GM12892 (cell line): ENCODE measurements at regions not wholly inside any gene's neighbourhood (a gene's known extent, or its start where the extent isn't known, plus 50 kb on each side); places are given as distances from the start of the nearest gene placed in this dataset.

Experiments
- DNase-seq: peaks from one replicate; pipeline ENCODE4 v3.0.0; 2011; ENCODE audit not compliant: insufficient read length
- FAIRE-seq: peaks from 2 replicates; lab custom pipeline; 2011; peaks lifted over from hg19 to GRCh38; lab: Jason Lieb, UNC
- POLR2A ChIP-seq: IDR thresholded peaks from 2 replicates; pipeline ENCODE4 v1.6.1; 2011; ENCODE audit warnings: low read depth, low read length, control low read depth
- POLR2AphosphoS5 ChIP-seq: IDR thresholded peaks from 2 replicates; pipeline ENCODE4 v1.6.1; 2011; ENCODE audit warnings: low read depth, low read length, control low read depth
- TAF1 ChIP-seq: IDR thresholded peaks from 2 replicates; pipeline ENCODE4 v1.6.1; 2011; ENCODE audit warnings: low read depth, mild to moderate bottlenecking, control low read depth, low read length, borderline replicate concordance

- TF ChIP-seq TAF1, result no peak
- TF ChIP-seq POLR2AphosphoS5, result no peak
- no peak for TF ChIP-seq POLR2A
- DNase-seq, result no peak
- FAIRE-seq, result no peak
Observed at GRCh38 chr2:236849940-236850339, 235.7 kb upstream of the COPS8 start.

- no peak for FAIRE-seq
- DNase-seq, result no peak
Observed at GRCh38 chr2:236851187-236851586, 234.5 kb upstream of the COPS8 start.

DNA sequence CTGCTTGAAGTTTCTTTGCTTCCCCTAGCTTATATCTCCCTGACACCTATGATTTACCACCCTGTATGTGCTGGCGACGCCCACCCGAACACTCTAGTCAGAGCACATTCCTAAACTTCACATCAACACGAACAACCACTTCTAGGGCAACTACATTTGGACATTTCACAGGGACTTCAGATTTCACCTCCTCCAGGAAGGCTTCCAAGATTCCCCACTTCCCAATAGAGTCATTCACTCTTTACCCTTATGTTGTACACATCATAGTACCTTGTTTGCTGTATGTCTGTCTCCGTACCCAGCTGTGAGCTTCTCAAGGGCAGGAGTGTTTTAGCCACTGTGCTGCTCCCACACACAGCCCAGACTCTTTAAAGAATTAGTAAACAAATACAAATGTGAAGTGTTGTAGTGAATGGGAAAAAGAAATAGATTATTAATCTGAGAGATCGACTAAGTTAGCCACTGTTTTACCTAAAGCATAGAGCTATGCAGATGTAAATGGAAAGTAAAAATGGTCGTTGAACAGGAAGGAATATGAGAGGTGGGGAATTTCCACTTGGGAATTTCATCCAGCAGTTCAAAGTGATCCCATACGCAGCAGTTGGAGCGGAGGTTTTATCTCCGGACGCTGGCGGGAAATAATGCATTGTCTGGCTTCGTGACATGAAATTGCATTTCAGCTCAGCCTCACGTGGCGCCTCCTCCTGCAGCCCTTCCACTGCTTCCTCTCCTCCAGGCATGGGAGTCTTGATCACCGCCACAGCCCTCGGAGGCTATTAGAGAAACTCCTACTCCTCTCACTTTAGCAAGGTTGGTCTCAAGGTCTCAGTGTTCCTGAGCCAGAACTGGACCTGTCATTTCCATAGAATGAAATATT lies 233.4 kb upstream of the COPS8 start:
- no peak for DNase-seq
- FAIRE-seq, result no peak
- no peak for TF ChIP-seq TAF1
- no peak for TF ChIP-seq POLR2AphosphoS5
- no peak for TF ChIP-seq POLR2A

More at GRCh38 chr2:236851187-236851586, 234.5 kb upstream of the COPS8 start:
- TF ChIP-seq POLR2A (no peak), TAF1 (no peak), POLR2AphosphoS5 (no peak)

GRCh38 chr2:236852977-236853374 lies 232.7 kb upstream of the COPS8 start:
- TF ChIP-seq POLR2AphosphoS5, result no peak
- no peak for TF ChIP-seq POLR2A
- TF ChIP-seq TAF1, result no peak
- FAIRE-seq, result no peak
- DNase-seq, result no peak

GRCh38 chr2:236853585-236854051 lies 232.1 kb upstream of the COPS8 start:
- FAIRE-seq, result no peak

DNA sequence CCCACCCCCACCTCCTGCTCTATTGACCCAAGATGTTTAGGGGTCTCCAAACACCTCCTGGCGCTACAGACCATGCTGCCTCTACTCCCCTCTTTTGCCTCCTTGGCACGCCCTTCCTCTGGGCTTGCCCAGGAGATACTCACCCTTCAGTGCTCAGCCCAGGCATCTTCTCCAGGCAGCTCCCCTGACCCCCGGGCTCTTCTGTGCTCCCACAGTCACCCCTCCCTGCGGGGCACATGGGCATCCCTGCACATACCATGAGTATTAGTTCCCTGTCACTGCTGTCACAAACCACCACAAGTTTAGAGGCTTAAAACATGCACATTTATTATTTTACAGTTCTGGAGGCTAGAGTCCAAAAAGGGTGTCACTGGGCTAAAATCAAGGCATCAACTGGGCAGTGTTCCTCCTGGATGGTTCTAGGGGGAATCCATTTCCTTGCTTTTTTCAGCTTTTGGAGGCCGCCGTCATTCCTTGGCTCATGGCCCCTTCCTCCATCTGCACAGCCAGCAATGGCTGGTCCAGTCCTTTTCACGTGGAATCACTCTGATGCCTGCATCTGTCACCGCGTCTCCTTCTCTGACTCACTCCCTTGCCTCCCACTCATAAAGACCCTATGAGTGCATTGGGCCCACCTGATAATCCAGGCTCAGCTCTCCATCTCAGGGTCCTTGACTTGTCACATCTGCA lies 230.4 kb upstream of the COPS8 start:
- DNase-seq (no peak), FAIRE-seq (no peak)
- TF ChIP-seq POLR2A (no peak), TAF1 (no peak), POLR2AphosphoS5 (no peak)

More at GRCh38 chr2:236853585-236854051, 232.1 kb upstream of the COPS8 start:
- TF ChIP-seq POLR2AphosphoS5, result no peak
- no peak for DNase-seq

GRCh38 chr2:236855866-236856847 lies 229.5 kb upstream of the COPS8 start:
- TF ChIP-seq POLR2A (no peak), POLR2AphosphoS5 (no peak), TAF1 (no peak)
- DNase-seq, result no peak
- FAIRE-seq, result no peak

GRCh38 chr2:236856848-236857235 lies 228.8 kb upstream of the COPS8 start:
- no peak for FAIRE-seq
- TF ChIP-seq POLR2A (no peak), POLR2AphosphoS5 (no peak), TAF1 (no peak)
- DNase-seq, result no peak

- TF ChIP-seq POLR2A (no peak), TAF1 (no peak)
- no peak for DNase-seq
- FAIRE-seq, result no peak
Observed at GRCh38 chr2:236857246-236857645, 228.4 kb upstream of the COPS8 start.

DNA sequence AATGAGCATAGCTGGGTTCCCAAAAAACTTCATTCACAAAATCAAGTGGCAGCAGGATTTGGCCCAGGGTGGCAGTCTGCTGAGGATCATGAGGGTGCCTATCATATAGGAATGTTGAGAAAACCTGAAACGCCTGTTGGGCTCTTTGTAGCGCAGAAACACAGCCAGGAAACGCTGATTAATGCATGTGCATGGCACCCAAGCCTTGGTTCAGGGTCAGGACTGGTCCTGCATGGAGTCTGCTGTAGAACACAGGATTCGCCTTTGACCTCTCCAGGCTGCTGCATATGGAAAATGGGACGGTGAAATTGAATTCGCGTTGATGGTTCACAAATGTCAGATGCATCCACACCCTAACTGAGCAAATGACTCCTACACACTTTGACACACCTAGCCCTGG lies 227.9 kb upstream of the COPS8 start:
- no peak for FAIRE-seq
- DNase-seq, result no peak
- no peak for TF ChIP-seq TAF1
- TF ChIP-seq POLR2A, result no peak
- TF ChIP-seq POLR2AphosphoS5, result no peak

- FAIRE-seq (no peak), DNase-seq (no peak)
- TF ChIP-seq POLR2AphosphoS5 (no peak), TAF1 (no peak), POLR2A (no peak)
Observed at GRCh38 chr2:236858661-236859060, 227.0 kb upstream of the COPS8 start.
